Panc1 (cell line): ENCODE measurements at regions not wholly inside any gene's neighbourhood (a gene's known extent, or its start where the extent isn't known, plus 50 kb on each side); places are given as distances from the start of the nearest gene placed in this dataset.
"Not testable (repeated sequence)": the region's sequence is repeated elsewhere in the genome, so short reads cannot be mapped to it uniquely, and the experiment has no call there.

ENCODE experiments used
- ATAC-seq: fragments of 200-7000 bp; cut with Tn5 transposase; 2 replicates; pipeline ENCODE4 v1.9.1; 2020; ENCODE audit warnings: mild to moderate bottlenecking, moderate library complexity
- BruUV-seq: library from RNA; stranded (reverse); fragments of 400-500 nt; replicated peaks from 2 replicates; lab custom pipeline; 2021; lab: Mats Ljungman, UMichigan
- CTCF ChIA-PET: fragments of 300-600 bp; sonication (Branson Sonifier 250); formaldehyde crosslinking; loops from one replicate; lab custom pipeline; 2022; ENCODE audit warnings: antibody characterized with exemption; lab: Charles Lee
- POLR2A ChIA-PET: fragments of 300-600 bp; sonication (Branson Sonifier 250); formaldehyde crosslinking; loops from one replicate; lab custom pipeline; 2022; ENCODE audit warnings: antibody characterized with exemption; lab: Charles Lee
- DNase-seq: peaks from one replicate; pipeline ENCODE4 v3.0.0-alpha.2; 2010; ENCODE audit warnings: low read depth, low spot score
- H3K27ac ChIP-seq: 2 replicates; pipeline ENCODE4 v1.5.1; 2011; ENCODE audit warnings: mild to moderate bottlenecking, low read length, inconsistent platforms
- H3K27me3 ChIP-seq: fragments of 200-500 bp; sonication (Bioruptor generic); 2 replicates; pipeline ENCODE4 v1.6.0; 2014; ENCODE audit warnings: low read length, inconsistent platforms; ENCODE audit not compliant: control insufficient read depth, insufficient read depth
- H3K36me3 ChIP-seq: fragments of 200-500 bp; sonication (Bioruptor generic); 2 replicates; pipeline ENCODE4 v1.5.1; 2014; ENCODE audit warnings: inconsistent platforms, mild to moderate bottlenecking, low read length, moderate library complexity; ENCODE audit not compliant: control insufficient read depth, insufficient read depth
- H3K4me1 ChIP-seq: 2 replicates; pipeline ENCODE4 v1.5.1; 2011; ENCODE audit warnings: inconsistent platforms, mild to moderate bottlenecking, low read length, moderate library complexity; ENCODE audit not compliant: control insufficient read depth, insufficient read depth
- H3K4me3 ChIP-seq, 2 experiments: 2 replicates each; pipeline ENCODE4 v1.5.1; 2011 to 2012; ENCODE audit warnings: low read depth in 2 of 2, low read length in 2 of 2, mild to moderate bottlenecking in 2 of 2, inconsistent platforms in 1 of 2, moderate library complexity in 1 of 2
- H3K9me3 ChIP-seq: fragments of 200-500 bp; sonication (Bioruptor generic); 2 replicates; pipeline ENCODE4 v1.5.1; 2014; ENCODE audit warnings: low read depth, mild to moderate bottlenecking, inconsistent platforms, low read length, moderate library complexity; ENCODE audit not compliant: control insufficient read depth, insufficient read depth
- POLR2AphosphoS5 ChIP-seq: IDR thresholded peaks from 2 replicates; pipeline ENCODE4 v1.6.1; 2012; ENCODE audit warnings: mild to moderate bottlenecking, low read depth, low read length, moderate library complexity
- REST ChIP-seq, 2 experiments: IDR thresholded peaks; 2 replicates each; pipeline ENCODE4 v1.6.1; 2011 to 2012; ENCODE audit warnings: low read depth in 2 of 2, control low read depth in 1 of 2, low read length in 1 of 2, mild to moderate bottlenecking in 1 of 2, moderate library complexity in 1 of 2; ENCODE audit not compliant: insufficient read depth in 1 of 2
- SIN3A ChIP-seq: IDR thresholded peaks from 2 replicates; pipeline ENCODE4 v1.6.1; 2012; ENCODE audit warnings: low read depth, mild to moderate bottlenecking, low read length, moderate library complexity, borderline replicate concordance; ENCODE audit not compliant: insufficient read depth
- TCF7L2 ChIP-seq: IDR thresholded peaks from 2 replicates; pipeline ENCODE4 v1.6.1; 2011; ENCODE audit warnings: mild to moderate bottlenecking, low read depth, low read length, inconsistent platforms
- in situ Hi-C: cut with HindIII; loops from 2 replicates; pipeline ENCODE4 v1.10.0; 2016; ENCODE audit warnings: low sequenced_read_pairs, low pct_unique_long_range_greater_than_20kb
- intact Hi-C: fragments of 100-400 bp; cut with micrococcal nuclease; formaldehyde crosslinking; loops from one replicate; pipeline ENCODE4 v1.10.0; 2022; ENCODE audit not compliant: unreplicated experiment
- TF ChIP-seq, protein P1 (sequence below): fragments of 450-650 bp; IDR thresholded peaks from 2 replicates; pipeline ENCODE4 v1.5.1; 2017; ENCODE audit warnings: mild to moderate bottlenecking

GRCh38 chr6:86028776-86029175 is 386.1 kb upstream of the SYNCRIP start:
- Histone ChIP-seq H3K9me3 (no peaks in the 10 kb centered on the region), H3K4me3 (no peak overlapping the region), H3K36me3 (no peaks in the 10 kb centered on the region), H3K27ac (no peak overlapping the region), H3K27me3 (no peaks in the 10 kb centered on the region), H3K4me1 (no peaks in the 10 kb centered on the region)
- TF ChIP-seq, protein P1, sequence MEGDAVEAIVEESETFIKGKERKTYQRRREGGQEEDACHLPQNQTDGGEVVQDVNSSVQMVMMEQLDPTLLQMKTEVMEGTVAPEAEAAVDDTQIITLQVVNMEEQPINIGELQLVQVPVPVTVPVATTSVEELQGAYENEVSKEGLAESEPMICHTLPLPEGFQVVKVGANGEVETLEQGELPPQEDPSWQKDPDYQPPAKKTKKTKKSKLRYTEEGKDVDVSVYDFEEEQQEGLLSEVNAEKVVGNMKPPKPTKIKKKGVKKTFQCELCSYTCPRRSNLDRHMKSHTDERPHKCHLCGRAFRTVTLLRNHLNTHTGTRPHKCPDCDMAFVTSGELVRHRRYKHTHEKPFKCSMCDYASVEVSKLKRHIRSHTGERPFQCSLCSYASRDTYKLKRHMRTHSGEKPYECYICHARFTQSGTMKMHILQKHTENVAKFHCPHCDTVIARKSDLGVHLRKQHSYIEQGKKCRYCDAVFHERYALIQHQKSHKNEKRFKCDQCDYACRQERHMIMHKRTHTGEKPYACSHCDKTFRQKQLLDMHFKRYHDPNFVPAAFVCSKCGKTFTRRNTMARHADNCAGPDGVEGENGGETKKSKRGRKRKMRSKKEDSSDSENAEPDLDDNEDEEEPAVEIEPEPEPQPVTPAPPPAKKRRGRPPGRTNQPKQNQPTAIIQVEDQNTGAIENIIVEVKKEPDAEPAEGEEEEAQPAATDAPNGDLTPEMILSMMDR, result no peak
- no peak for TF ChIP-seq POLR2AphosphoS5
- TF ChIP-seq SIN3A, result no peak
- TF ChIP-seq REST (IDR thresholded peaks at IDR 0.05; ENCODE audit: insufficient read depth in 1 of 2, low read depth in 2 of 2, low read length in 1 of 2), result no peak
- no peak for TF ChIP-seq TCF7L2
- intact Hi-C loops (no loop called here), in situ Hi-C loops (no loop called here)
- POLR2A ChIA-PET, result no interaction called here
- CTCF ChIA-PET, result no interaction called here
- ATAC-seq, result no peak
- no TSS peak for BruUV-seq
- DNase-seq, result no peak

DNA sequence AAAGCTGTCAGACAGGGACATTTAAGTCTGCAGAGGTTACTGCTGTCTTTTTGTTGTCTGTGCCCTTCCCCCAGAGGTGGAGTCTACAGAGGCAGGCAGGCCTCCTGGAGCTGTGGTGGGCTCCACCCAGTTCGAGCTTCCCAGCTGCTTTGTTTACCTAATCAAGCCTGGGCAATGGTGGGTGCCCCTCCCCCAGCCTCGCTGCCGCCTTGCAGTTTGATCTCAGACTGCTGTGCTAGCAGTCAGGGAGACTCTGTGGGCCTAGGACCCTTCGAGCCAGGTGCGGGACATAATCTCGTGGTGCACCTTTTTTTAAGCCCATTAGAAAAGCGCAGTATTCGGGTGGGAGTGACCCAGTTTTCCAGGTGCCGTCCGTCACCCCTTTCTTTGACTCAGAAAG is 384.2 kb upstream of the SYNCRIP start:
- intact Hi-C loops, result not testable (repeated sequence)

DNA sequence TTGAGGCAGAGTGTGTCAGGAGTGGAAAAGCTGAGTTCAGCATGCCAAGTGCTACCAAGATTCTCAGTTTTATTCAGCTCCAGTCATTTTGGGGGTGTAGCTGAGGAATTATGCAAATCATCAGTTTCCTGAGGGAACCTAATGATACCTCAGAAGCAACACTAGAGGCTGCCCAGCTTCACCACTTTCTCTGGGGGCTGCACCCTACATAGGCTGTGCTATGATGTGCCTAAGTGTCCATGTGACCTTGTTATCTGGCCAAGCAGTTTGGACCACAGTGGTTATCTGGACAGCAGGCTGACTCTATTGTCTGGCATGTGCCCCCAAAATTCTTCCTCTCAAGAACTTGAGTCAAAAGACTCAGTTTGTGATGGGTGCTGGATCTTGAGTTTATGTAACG is 374.6 kb upstream of the SYNCRIP start:
- ATAC-seq (no peak), DNase-seq (no peak)
- intact Hi-C loops, result no loop called here
- Histone ChIP-seq H3K27me3 (no peaks in the 10 kb centered on the region), H3K9me3 (no peaks in the 10 kb centered on the region), H3K4me3 (no peak overlapping the region), H3K36me3 (no peaks in the 10 kb centered on the region), H3K27ac (no peak overlapping the region), H3K4me1 (no peaks in the 10 kb centered on the region)
- ChIA-PET POLR2A (no interaction called here), CTCF (no interaction called here)
- TF ChIP-seq TCF7L2 (no peak), REST (IDR thresholded peaks at IDR 0.05; ENCODE audit: insufficient read depth in 1 of 2, low read depth in 2 of 2, low read length in 1 of 2) (no peak), POLR2AphosphoS5 (no peak), SIN3A (no peak)
- TF ChIP-seq, protein P1, result no peak
- BruUV-seq, result no TSS peak
- in situ Hi-C loops, result no loop called here

More for the DNA sequence above, 384.2 kb upstream of the SYNCRIP start:
- H3K4me3 ChIP-seq, in situ Hi-C loops, ATAC-seq, POLR2A ChIA-PET, BruUV-seq, CTCF ChIA-PET, DNase-seq, H3K27me3 ChIP-seq, H3K9me3 ChIP-seq, H3K27ac ChIP-seq, H3K4me1 ChIP-seq, H3K36me3 ChIP-seq: not testable (repeated sequence)
